ENCODE measurements at regions not wholly inside any gene's neighbourhood (a gene's known extent, or its start where the extent isn't known, plus 50 kb on each side); places are given as distances from the start of the nearest gene placed in this dataset.

DNA sequence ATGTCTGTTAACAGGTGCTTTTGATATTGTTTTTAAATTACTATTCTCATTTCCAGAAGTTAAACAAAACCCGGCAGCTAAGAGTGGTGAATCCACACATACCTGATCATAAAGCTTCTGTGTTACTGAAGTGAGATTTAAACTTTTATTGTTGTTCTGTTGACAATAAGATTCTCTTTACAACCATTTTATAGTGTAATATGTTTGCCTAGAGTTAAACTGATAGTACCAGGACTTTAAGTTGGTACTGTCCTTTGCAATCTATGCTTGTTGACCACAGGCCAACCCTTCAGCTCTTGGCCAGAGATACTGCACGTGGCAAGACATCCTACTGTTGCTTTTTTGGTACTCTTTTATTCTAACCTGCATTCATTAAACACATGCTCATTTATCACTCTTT, 806.2 kb downstream of the MTRR start:
- no peak for DNase-seq

GRCh38 chr5:8676695-8677094, 807.7 kb downstream of the MTRR start:
- no peak for DNase-seq

DNA sequence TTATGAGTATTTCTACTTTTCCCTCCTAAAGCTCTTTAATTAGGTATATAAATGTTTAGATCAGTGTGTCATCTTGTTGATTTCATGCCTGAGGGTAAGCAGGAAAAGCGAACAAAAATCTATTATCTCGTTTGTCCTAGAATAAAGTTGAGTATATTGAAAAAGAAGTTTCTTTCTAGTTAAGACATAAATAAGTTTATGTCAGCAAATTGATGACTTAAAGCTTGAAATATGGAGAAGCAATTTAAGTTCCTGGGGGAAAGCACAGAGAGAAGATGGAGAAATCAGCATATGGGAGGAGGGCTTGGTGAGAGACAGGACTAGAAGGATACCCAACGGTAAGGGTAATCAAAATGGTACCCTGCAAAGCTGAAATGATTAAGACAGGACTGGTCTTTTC, 813.4 kb downstream of the MTRR start:
- DNase-seq: no peak

- DNase-seq: peak; percentile 17
Observed at GRCh38 chr5:8683496-8683895, 814.5 kb downstream of the MTRR start.

DNA sequence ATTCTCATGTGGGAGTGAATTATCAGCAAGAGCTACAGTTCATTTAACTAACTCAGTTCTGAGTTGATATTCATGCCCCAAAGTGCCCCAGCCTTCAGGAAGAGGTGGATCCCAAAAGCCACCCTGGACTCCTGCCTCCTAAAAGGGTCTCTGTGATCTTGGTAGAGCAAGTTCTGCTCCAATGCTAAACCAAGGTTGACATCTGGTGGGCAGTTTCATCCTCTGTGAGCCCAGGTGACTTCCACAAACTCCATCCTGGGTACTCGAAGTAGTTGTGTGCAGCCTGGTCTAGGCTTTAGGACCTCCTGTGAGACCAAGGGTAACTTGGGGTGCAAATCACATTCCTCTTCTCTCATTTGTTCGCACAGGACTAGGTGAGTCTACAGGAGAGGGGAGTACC, 816.8 kb downstream of the MTRR start:
- no peak for DNase-seq

DNA sequence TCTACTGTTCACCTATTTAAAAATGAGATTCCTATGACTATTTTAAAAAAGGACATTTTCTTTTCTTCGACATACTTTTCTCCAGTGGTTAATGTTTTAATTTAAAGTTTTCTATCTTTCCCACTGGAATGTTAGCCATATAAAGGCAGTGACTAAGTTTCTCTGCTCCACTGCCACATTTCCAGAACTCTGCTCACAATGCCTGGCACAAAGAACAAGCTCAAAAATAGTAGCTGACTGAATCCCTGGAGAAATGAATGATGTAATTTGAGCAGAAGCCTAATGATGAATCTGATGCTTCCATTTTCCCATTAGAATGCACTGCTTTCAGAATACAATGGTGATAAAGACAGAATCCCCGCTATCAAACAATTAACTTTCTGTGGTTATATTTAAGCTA, 817.8 kb downstream of the MTRR start:
- DNase-seq: no peak

DNA sequence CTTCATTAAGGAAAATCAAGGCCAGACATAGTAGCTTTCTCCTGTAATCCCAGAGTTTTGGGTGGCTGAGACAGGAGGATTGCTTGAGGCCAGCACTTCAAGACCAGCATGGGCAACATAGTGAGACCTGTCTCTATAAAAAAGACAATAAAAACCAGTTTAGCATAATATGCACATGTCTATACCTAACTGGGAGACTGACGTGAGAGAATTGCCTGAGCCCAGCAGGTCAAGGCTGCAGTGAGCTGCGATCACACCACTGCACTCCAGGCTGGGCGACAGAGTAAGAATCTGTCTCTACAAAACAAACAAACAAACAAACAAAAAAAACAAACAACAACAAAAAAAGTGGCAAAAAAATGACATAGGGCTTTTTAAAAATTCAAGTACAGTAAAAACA, 820.8 kb downstream of the MTRR start:
- DNase-seq: no peak

DNA sequence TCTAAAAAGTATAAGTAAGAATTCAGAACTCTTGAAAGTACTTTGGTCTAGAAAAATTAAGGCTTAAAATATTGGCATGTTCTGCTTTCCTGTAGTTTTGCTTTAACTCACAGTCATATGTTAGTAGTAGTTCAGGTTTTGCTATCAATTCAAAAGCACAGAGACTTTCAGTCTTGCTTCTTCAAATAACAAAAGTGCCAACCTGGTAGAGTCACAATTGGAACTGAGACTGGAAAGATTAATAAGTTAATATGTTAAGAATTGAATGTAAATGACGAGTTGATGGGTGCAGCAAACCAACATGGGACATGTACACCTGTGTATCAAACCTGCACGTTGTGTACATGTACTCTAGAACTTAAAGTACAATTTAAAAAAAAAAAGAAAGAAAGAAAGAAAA, 822.3 kb downstream of the MTRR start:
- DNase-seq: no peak

GRCh38 chr5:8693341-8693844, 824.4 kb downstream of the MTRR start:
- no peak for DNase-seq

DNA sequence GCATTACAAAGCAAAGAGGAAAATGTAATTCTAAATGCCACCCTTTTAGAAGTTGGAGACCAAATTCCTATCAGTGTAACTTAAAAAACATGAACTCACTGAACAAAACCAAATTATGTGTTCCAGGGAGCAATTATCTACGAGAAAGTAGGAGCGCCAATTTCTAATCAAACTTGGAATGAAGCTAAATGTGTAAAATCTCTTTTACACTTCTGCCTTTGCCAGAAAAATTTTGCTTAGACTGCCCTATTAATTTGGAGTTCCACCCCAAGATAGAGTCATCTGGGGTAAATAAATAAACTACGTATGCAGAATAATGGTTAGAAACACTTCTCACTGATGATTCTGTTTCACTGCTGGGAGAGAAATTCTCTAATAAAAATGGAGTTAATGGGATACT, 825.6 kb downstream of the MTRR start:
- DNase-seq: no peak

- DNase-seq: no peak
Observed at GRCh38 chr5:8695902-8696845, 827.2 kb downstream of the MTRR start.

DNA sequence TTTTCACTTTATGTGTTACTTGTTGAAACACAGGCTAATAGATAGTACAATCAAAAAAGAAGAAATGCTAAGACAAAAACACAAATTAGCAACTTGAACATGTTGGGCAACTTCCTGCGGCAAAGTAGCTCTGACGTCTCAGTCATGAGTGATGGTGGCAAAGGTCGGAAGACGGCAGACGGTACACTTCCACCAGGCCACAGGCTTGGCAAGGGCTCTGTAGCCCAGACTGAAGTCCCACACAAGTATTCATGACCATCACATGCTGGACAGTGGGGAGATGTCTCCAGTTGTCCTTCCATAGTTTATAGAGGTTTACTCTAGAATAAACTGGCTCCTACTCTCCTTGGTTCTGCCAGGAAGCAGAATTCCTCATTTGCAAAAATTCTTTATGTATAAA, 831.3 kb downstream of the MTRR start:
- DNase-seq: no peak

- DNase-seq: no peak
Observed at GRCh38 chr5:8700671-8701070, 831.7 kb downstream of the MTRR start.

- DNase-seq: no peak
Observed at GRCh38 chr5:8701251-8701650, 832.3 kb downstream of the MTRR start.

- no peak for DNase-seq
Observed at GRCh38 chr5:8710426-8710930, 835.4 kb downstream of the SEMA5A start.

GRCh38 chr5:8714198-8714597, 831.7 kb downstream of the SEMA5A start:
- DNase-seq: no peak

GRCh38 chr5:8714861-8715260, 831.0 kb downstream of the SEMA5A start:
- DNase-seq: no peak

DNA sequence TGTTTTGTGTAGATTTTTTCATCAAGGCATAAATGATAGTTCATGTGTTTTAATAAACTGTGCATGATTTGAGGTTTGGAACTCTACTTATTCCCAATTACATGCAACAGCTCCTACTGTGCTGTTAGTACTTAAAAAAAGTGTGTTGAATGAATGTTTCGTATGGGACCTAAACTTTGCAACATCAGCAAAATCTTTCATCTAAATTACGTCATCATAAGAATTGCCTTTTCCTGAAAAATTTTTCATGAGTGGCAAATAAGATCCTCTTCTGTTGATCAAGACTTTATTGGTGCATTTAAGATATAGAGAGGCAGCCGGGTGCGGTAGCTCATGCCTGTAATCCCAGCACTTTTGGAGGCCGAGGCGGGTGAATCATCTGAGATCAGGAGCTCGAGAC, 826.1 kb downstream of the SEMA5A start:
- DNase-seq: no peak

GRCh38 chr5:8720506-8720905, 825.4 kb downstream of the SEMA5A start:
- DNase-seq: no peak

DNA sequence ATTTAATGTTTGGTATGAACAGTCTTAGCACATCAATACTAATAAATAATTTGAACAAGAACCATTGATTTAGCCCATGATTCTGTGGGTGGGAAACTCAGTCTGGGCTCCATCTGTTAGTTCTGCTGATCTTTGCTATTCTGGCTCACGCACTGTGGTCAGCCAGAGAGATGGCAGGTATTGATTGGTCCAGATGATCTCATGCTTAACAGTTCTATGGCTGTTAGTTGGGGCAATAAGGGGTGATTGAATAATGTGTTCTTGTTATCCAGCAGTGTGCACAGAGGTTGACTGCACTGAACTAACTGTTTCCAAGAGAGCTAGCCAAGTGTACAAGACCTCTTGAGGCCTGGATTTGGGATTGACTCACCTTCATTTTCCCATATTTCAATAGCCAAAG, 824.3 kb downstream of the SEMA5A start:
- no peak for DNase-seq

GRCh38 chr5:8726383-8727036, 819.4 kb downstream of the SEMA5A start:
- DNase-seq: peak; percentile 2

DNA sequence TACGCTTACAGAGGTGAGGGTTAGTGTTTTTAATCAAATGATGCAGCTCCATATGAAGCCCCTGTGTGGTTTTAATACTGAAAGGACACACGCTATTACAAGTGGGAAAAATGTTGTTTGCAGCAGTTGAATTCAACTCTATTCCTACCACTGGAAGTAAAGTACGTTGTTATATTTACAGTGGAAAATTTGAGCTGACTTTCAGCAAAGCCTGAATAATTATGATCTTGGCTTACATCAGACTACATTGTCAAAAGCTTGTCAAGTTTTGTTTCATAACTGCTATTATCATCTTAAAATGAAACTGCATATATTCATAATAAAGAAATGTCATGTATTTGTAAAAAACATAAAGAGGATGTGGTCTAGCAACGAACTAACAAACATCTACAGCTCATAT, 818.5 kb downstream of the SEMA5A start:
- no peak for DNase-seq

- DNase-seq: no peak
Observed at GRCh38 chr5:8729437-8729836, 816.4 kb downstream of the SEMA5A start.

GRCh38 chr5:8730194-8730593, 815.7 kb downstream of the SEMA5A start:
- no peak for DNase-seq

Measured in NCI-H2029 treated with DMSO at 0.1 percent for 48 hours (cell line).